MCF 10A (cell line): ENCODE measurements at regions not wholly inside any gene's neighbourhood (a gene's known extent, or its start where the extent isn't known, plus 50 kb on each side); places are given as distances from the start of the nearest gene placed in this dataset.

Source experiments
- BruUV-seq: library from RNA; stranded (reverse); fragments of 400-500 nt; replicated peaks from 2 replicates; lab custom pipeline; 2021; lab: Mats Ljungman, UMichigan
- CTCF ChIA-PET: fragments of 300-600 bp; sonication (Branson Sonifier 250); formaldehyde crosslinking; extraction: SDS; loops from one replicate; lab custom pipeline; 2021; ENCODE audit warnings: antibody characterized with exemption, inconsistent platforms; lab: Yijun Ruan, JAX
- POLR2A ChIA-PET: fragments of 300-600, 350-650 bp; sonication (Branson Sonifier 250); formaldehyde crosslinking; extraction: SDS; loops from one replicate; lab custom pipeline; 2020; ENCODE audit warnings: antibody characterized with exemption, inconsistent platforms; lab: Yijun Ruan, JAX
- DNase-seq: peaks from one replicate; pipeline ENCODE4 v3.0.0-alpha.2; 2018; ENCODE audit not compliant: unreplicated experiment
- H3K27ac Mint-ChIP-seq: one replicate; pipeline ENCODE4 v1.8.0; 2022; ENCODE audit warnings: mild to moderate bottlenecking, low read depth, mixed read lengths; ENCODE audit not compliant: unreplicated experiment
- H3K27me3 Mint-ChIP-seq: one replicate; pipeline ENCODE4 v1.8.0; 2022; ENCODE audit warnings: mixed read lengths; ENCODE audit not compliant: insufficient read depth, unreplicated experiment
- H3K36me3 Mint-ChIP-seq: one replicate; pipeline ENCODE4 v1.8.0; 2022; ENCODE audit warnings: mild to moderate bottlenecking, moderate library complexity, mixed read lengths; ENCODE audit not compliant: insufficient read depth, unreplicated experiment
- H3K4me1 Mint-ChIP-seq: one replicate; pipeline ENCODE4 v1.8.0; 2022; ENCODE audit warnings: mixed read lengths; ENCODE audit not compliant: insufficient read depth, unreplicated experiment
- H3K4me3 Mint-ChIP-seq: one replicate; pipeline ENCODE4 v1.8.0; 2022; ENCODE audit warnings: mild to moderate bottlenecking, moderate library complexity, mixed read lengths; ENCODE audit not compliant: unreplicated experiment
- H3K9me3 Mint-ChIP-seq: one replicate; pipeline ENCODE4 v1.8.0; 2022; ENCODE audit warnings: mixed read lengths; ENCODE audit not compliant: unreplicated experiment
- CTCF ChIP-seq: fragments of 200-600 bp; IDR thresholded peaks from one replicate; pipeline ENCODE4 v1.8.0; 2022; ENCODE audit warnings: antibody characterized with exemption, mild to moderate bottlenecking; ENCODE audit not compliant: unreplicated experiment
- intact Hi-C: fragments of 100-400 bp; cut with micrococcal nuclease; formaldehyde crosslinking; loops from 2 replicates; pipeline ENCODE4 v1.14.1; 2022

GRCh38 chr2:11040992-11041391, 114.3 kb upstream of the SLC66A3 start:
- no TSS peak for BruUV-seq
- ChIA-PET POLR2A (no interaction called here), CTCF (interaction anchor here (1.4 kb wide), 1 partner anchor 206 kb away, joined by 3 read pairs; no protein-coding TSS in a partner anchor)
- H3K4me1 Mint-ChIP-seq: no peaks in the 10 kb centered on the region
- H3K36me3 Mint-ChIP-seq: no peaks in the 10 kb centered on the region
- no peak for TF ChIP-seq CTCF
- no peak overlapping the region for H3K4me3 Mint-ChIP-seq
- intact Hi-C loops: no loop called here
- H3K27ac Mint-ChIP-seq: no peak overlapping the region
- DNase-seq: no peak
- peaks cover 14% of the 10 kb centered on the region for H3K9me3 Mint-ChIP-seq
- peaks cover 71% of the 10 kb centered on the region for H3K27me3 Mint-ChIP-seq

DNA sequence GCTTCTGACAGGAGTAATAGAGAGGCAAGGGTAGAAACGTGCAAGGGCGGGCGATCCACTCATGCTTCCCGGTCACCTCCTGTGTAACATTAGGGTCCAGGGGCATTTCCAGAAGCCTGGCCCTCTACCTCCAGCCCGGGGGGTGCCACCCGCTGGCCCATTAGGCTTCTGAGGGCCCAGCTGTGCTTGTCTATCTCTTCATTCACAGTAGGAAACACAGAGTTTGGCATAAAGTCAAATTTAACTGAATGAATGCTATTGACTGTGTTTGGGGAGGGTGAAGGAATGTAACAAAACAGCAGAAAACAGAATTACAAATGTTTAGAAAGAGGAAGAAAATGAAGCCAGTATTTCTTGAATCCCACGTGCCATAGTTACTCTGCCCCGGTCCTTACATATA, 112.4 kb upstream of the SLC66A3 start:
- no TSS peak for BruUV-seq
- intact Hi-C loops: no loop called here
- no peak for DNase-seq
- CTCF ChIA-PET: no interaction called here
- Mint-ChIP-seq H3K36me3 (no peaks in the 10 kb centered on the region), H3K4me3 (no peak overlapping the region), H3K27me3 (peaks cover 52% of the 10 kb centered on the region), H3K4me1 (no peaks in the 10 kb centered on the region), H3K9me3 (no peaks in the 10 kb centered on the region), H3K27ac (no peak overlapping the region)
- POLR2A ChIA-PET: interaction anchor here (1.6 kb wide), 1 partner anchor 10 kb away, joined by 5 read pairs; no protein-coding TSS in a partner anchor
- no peak for TF ChIP-seq CTCF

DNA sequence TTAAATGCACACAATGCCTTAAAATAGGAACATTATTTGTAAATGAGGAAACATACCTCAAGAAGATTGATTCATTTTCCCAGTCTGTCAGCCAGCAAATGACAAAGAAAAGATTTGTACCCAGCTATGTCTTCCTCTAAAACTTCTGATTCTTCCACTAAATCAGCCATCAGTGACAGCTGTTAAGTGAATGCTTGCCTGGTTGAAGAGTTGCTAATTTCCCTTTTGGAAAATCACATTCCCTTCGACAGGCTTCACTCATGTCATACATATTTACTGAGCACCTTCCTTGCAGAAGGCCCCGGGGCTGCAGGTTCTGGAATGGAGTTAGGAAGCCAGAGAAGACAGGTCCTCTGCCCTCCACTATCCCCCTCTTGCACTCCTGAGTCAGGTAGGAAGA, 112.0 kb upstream of the SLC66A3 start:
- DNase-seq: no peak
- no TSS peak for BruUV-seq
- POLR2A ChIA-PET: interaction anchor here (1.6 kb wide), 1 partner anchor 10 kb away, joined by 5 read pairs; no protein-coding TSS in a partner anchor
- Mint-ChIP-seq H3K9me3 (no peaks in the 10 kb centered on the region), H3K4me1 (no peaks in the 10 kb centered on the region), H3K4me3 (no peak overlapping the region), H3K27ac (no peak overlapping the region), H3K36me3 (no peaks in the 10 kb centered on the region), H3K27me3 (peaks cover 50% of the 10 kb centered on the region)
- CTCF ChIA-PET: no interaction called here
- TF ChIP-seq CTCF: no peak
- intact Hi-C loops: no loop called here

DNA sequence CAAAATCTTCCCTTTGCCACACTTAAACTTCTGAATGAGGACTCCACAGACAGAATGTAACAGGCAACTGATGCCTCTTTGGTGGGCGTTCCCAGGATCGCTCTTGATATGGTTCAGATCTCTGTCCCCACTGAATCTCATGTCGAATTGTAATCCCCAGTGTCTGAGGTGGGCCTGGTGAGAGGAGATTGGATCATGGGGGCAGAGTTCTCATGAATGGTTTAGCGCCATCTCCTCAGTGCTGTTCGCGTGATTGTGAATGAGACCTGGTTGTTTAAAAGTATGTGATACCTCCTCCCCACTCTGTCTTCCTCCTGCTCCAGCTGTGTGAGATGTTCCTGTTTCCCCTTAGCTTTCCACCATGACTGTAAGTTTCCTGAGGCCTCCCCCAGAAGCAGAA, 111.1 kb upstream of the SLC66A3 start:
- no TSS peak for BruUV-seq
- ChIA-PET POLR2A (no interaction called here), CTCF (no interaction called here)
- Mint-ChIP-seq H3K4me3 (no peak overlapping the region), H3K4me1 (no peaks in the 10 kb centered on the region), H3K27ac (no peak overlapping the region), H3K27me3 (peaks cover 59% of the 10 kb centered on the region), H3K36me3 (no peaks in the 10 kb centered on the region), H3K9me3 (no peaks in the 10 kb centered on the region)
- TF ChIP-seq CTCF: no peak
- DNase-seq: no peak
- intact Hi-C loops: no loop called here
